GM08714 (cell line): ENCODE measurements at regions not wholly inside any gene's neighbourhood (a gene's known extent, or its start where the extent isn't known, plus 50 kb on each side); places are given as distances from the start of the nearest gene placed in this dataset.

Experiments
- H3K4me3 ChIP-seq: fragments of 200-500 bp; sonication (Bioruptor generic); 2 replicates; pipeline ENCODE4 v1.5.1; 2014; ENCODE audit warnings: mild to moderate bottlenecking, low read length, inconsistent platforms
- ZNF274 ChIP-seq: IDR thresholded peaks from 2 replicates; pipeline ENCODE4 v1.6.1; 2012; ENCODE audit warnings: mild to moderate bottlenecking, low read depth, low read length

DNA sequence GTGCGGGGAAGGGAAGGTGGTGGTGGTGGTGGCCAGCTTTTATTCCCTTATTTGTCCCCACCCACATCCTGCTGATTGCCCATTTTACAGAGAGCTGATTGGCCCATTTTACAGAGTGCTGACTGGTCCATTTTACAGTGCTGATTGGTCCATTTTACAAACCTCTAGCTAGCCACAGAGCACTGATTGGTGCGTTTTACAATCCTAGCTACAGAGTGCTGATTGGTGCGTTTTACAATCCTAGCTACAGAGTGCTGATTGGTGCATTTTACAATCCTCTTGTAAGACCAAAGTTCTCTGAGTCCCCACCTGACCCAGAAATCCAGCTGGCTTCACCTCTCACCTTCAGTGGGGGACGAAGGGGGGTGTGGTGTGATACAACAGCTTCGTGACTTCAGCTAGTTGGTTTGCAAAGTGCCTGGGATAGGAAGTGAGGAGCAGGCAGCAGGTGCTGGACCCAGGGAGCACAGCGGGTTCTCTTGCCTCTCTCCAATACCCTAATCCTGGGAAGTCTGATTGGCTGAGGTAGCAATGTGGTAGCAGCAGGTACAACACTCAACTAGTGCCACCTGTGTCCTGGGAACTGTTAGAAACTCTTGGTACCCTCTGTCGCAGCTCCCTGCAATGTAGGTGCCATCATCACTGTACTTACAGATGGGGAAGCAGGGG lies 92.1 kb downstream of the BARX1 start:
- no peak for TF ChIP-seq ZNF274
- no peak overlapping the region for H3K4me3 ChIP-seq

DNA sequence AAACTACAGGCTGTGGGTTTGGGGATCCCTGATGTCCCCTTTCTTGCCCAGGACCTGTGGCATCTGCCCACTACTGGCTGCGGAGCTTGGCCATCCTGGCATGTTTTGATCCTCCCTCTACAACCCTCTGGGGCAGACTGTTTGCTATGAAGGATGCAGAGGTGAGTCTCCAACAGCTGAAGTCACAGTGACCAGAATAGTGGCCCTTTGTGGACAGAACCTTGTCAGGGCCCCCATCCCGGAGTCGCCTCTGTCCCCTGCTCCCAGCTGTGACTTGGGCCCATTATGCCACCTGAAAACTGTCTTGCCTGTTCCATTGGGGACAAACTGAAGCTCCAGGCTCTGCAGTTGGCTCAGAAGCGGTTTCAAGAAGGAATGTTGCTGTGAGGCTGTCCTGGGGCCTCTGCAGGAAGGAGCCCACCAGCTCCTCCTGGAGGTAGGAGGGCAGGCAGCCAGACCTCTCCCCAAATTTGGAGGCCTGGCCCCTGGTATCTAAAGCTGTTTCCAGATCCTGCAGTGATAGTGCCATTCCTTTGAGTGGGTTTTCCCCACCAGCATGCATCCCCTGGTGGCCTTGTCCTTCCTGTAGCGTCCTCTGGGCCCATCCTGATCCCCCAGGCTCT lies 93.3 kb downstream of the BARX1 start:
- no peak for TF ChIP-seq ZNF274
- no peak overlapping the region for H3K4me3 ChIP-seq

DNA sequence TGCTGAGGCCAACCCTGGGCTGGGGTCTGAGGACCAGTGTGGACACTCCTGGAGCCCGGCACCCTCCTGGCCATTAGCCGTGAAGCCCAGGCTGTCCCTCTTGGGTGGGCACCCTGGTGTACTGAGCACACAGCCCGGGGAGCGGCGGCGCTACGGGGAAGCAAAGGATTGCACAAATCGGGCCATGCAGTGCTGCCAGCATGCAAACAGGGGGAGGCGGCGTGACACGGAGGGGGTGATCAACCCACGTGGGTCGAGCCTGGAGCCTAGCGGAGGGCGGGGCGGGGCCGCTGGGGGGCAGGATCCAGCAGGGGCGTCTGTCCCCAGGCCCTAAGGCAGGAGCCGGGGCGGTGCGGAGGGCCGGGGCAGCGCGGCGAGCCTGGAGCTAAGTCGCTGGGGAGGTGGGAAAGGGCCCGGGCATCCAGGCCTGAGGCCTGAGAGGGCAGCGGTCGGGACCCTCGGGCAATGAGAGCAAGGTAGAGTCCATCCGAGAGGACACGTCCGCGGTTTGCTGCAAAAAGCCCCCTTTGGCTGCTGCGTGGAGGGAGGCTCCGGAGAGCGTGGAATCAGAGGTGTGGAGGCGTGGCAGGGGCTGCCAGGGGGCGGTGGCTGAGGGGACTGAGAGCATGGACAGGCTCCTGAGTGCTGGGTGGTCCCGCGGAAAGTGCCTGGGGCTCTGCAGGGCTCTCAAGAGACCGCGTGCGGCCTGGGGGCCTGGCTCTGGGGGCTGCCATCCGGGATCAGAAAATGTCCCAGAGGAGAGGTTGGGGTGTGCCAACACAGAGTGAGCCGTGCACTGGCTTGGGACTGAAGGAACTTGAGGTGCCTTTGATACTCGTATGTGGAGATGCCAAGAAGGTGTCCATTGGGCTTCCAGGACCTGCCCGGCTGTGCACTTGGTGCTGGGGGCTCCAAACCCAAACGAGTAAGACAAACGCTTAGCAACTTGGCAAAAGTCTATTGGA lies 94.2 kb downstream of the BARX1 start:
- no peak for TF ChIP-seq ZNF274
- no peak overlapping the region for H3K4me3 ChIP-seq

DNA sequence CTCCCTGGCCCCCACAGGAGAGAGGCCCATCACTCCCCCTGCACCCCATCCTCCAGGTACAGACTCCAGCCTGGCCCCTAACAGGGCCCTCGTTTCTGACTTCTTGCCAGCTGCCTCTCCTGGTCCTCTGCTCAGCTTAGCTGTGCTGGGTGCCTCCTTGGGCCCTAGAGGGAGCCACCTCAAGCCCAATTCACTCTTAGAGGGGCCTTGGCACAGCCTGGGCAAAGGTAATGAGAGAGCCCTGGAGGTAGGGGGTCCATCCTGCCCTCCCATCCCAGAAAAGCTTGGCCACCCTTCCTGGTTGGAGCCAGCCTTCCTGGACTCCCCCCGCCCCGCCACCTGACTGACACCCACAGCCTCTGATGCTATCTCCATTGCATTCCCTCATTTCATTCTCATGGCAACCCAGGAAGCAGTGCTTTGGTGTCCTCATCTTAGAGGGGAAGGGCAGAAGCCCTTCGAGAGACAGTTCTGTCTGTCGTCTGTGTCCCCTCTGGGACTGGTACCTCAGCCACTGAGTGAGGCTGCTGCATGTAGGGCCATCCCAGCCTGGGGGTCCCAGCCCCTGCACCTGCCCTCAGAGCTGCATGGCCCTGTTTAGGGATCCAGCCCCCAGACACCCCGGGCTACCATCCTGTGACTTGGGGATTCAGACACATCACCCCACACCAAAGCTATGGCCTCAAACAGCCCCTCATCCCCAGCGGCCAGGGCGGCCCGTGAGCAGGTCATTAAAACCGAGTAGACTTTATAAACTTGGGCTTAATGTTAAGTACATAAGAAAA lies 95.5 kb downstream of the BARX1 start:
- no peak for TF ChIP-seq ZNF274

DNA sequence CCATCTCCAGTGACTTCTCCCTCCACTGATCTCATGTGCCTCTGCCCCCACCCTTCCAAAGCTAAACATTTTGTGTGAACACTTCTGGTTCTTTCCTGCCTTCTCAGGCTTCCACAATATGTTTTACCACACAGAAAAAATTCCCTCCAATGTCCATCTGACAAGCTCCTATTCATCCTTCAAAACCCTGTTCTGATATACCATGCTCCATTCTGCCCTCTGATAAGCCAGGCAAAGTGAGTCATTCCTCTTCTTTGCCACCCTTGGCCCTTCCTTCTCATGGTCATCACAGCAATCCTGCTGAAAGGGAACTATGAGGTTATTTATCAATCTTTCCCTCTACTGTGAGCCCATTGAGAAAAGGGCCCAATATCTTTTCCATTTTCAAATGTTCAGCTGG lies 97.6 kb downstream of the BARX1 start:
- TF ChIP-seq ZNF274: no peak

More for the DNA sequence above, 95.5 kb downstream of the BARX1 start:
- no peak overlapping the region for H3K4me3 ChIP-seq

DNA sequence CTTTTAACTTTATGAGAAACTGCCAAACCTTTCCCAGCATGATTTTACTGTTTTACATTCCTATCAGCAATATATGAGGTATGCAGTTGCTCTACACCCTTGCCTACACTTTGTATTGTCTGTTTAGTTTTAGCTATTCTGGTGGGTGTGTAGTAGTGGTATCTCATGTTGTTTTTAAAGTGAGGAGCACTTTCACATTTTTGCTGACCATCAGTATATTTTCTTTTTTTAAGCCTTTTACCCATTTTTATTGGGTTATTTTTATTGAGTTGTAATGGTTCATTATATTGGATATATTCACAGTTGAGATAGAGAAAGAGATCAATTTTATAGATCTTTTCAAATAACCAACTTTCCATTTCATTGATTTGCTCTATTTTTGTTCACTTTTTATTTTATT lies 102.4 kb downstream of the BARX1 start:
- no peak for TF ChIP-seq ZNF274
- H3K4me3 ChIP-seq: no peak overlapping the region

More for the DNA sequence above, 97.6 kb downstream of the BARX1 start:
- H3K4me3 ChIP-seq: no peak overlapping the region

DNA sequence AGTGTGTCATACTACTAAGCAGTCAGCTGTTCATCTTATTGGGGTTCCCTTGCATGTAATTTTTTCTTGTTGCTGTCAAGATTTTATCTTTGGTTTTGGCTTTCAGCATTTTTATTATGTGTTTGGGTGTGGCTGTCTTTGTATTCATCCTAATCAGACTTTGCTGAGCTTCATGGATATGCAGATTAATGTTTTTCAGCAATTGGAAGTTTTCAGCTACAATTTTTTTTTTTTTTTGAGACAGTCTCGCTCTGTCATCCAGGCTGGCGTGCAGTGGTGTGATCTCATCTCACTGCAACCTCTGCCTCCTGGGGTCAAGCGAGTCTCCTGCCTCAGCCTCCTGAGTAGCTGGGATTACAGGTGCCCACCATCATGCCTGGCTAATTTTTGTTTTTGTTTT lies 108.8 kb downstream of the BARX1 start:
- H3K4me3 ChIP-seq: no peak overlapping the region
- no peak for TF ChIP-seq ZNF274

DNA sequence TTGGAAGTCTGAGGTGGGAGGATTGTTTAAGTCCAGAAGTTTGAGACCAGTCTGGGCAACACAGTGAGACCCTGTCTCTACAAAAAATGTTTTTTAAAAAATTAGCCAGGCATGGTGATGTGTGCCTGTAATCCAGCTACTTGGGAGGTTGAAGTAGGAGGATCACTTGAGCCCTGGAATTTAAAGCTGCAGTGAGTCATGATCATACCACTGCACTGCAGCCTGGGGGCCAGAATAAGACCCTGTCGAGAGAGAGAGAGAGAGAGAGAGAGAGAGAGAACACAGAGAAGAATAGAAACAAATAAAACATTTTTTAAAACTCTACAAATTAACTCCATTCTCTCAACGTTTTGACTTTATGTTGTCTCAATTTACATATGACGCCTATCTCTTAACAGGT lies 111.8 kb downstream of the BARX1 start:
- H3K4me3 ChIP-seq: no peak overlapping the region
- TF ChIP-seq ZNF274: no peak

DNA sequence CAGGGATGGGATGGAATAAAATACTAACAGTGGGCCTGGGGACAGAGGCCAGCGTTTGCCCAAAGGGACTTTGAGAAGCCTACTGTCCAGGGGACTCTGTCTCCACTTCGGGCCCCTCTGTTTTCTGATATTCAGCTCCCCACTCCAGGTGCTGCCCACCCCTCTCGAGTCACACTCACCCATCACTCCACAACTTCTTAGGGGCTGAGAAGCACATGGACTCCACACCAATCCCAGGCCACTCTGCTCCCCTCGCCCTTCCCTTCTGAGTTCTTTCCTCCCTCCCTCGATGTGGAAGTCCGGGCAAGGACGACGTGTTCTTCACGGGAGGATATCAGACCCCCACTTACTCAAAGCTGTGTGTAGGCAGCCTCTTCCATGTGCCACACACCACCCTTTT lies 124.5 kb downstream of the BARX1 start:
- no peak overlapping the region for H3K4me3 ChIP-seq
- no peak for TF ChIP-seq ZNF274

DNA sequence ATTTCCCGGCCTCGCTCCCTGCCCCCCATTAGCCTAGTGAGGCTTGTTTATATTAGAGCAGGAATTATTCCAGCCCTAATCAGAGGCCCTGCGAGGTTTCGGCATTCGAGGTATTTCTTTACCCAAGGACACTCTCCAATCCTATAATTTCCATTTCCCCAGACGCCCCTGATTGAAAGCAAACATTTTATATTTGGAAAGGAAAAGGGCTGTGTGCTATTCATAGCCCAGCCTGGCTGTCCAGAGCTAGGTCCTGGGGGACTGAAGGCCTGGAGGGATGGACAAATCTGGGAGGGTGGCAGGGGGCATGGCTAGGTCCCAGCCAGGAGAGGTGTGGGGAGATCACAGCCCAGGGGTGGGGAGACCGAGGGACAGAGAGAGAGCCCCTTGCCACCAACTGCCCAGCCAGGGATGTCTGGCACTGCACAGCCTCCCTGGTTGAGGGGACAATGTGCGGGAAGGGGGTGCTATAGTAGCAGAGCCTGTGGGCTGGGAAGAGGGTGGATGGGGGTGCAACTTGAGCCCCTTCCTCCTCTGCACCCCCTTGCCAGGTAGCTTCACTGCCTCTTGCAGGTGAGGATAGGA lies 125.1 kb downstream of the BARX1 start:
- TF ChIP-seq ZNF274: no peak
- H3K4me3 ChIP-seq: no peak overlapping the region

DNA sequence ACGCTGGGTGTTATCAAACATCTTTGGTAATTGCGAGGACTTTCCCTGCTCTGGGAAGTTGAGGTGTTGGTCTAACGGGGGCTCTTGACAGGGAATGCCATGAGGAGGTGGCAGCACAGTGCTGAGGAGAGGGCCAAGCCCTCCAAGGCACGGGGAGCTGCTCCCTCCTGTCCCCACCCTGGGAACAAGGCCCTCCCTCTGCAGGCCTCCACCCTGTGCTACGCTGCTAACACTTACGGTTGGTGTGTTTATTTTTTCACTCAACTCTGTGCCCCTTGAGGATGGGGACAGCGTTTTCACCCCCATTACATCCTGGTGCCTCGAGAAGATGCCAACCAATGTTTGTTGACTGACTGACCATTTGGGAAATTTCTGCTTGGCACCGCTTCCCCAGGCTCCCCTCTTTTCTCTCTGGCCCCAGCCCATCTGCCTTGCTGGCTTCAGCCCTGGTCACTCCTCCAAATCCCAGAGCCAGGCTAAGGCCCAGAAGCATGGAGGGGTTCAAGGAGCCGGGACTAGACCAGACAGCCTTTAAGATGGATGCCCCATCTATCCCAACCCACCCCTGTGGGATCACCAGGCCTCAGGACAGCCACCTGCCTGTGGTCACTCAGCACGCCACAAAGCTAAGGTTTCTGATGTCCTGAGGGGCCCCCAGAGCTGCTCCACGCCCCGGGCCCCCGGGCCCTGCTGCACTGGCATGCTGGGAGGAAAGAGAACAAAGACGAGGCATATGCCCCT lies 125.7 kb downstream of the BARX1 start:
- no peak overlapping the region for H3K4me3 ChIP-seq
- no peak for TF ChIP-seq ZNF274

DNA sequence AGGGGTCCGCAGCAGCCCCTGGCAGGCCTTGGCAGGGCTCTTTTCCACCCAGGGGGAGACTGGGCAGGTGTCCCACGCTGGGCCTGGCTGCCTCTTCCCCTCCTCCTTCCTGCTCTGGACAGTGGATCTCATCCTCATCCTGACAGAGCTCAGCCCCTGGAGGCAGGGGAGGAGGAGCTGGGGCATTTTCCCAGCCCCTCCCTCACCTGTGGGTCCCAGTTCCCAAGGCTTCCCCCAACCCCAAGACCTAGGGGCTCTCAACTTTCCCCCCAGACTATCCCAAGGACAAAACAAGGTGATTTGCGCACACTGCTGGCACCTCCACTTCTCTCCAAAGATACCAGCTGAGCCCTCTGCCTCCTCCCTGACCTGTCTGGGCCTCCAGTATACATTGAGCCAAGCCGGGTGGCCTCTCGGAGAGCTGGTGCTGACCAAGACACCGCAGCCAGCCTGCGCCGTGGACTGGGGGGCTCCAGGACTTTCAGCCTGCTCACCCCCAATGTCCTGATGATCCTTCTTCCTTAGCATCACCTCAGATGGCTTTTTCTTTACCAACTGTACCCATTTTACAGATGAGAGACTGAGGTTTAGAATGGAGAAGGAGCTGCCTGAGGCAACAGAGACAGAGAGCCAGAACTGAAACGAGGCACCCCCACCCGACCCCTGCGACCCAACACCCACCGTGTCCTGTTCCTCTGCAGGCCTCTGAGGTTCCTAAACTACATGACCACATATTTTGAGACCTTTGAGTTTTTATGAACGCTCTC lies 126.6 kb downstream of the BARX1 start:
- TF ChIP-seq ZNF274: no peak
- no peak overlapping the region for H3K4me3 ChIP-seq
